ENCODE measurements at regions not wholly inside any gene's neighbourhood (a gene's known extent, or its start where the extent isn't known, plus 50 kb on each side); places are given as distances from the start of the nearest gene placed in this dataset.

DNA sequence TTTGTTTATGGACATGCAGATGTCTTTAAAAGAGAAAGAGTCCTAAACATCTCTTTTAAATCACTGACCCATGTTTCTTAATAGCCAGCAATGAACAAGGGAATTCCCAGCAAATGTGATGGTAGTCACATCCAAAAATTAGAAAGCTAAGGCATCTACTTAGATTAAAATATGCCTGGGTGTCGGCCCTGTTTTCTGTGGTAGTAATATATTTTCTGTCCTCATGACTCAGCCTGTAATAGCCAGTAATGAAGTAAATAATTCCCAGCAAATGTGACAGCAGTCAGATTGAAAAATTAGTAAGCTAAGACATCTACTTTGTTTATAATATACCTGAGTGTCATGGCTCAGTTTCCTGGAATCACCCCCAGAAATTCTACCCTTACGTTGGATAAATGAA, 60.6 kb upstream of the MYRIP start (continued):
- TF ChIP-seq, protein P1, sequence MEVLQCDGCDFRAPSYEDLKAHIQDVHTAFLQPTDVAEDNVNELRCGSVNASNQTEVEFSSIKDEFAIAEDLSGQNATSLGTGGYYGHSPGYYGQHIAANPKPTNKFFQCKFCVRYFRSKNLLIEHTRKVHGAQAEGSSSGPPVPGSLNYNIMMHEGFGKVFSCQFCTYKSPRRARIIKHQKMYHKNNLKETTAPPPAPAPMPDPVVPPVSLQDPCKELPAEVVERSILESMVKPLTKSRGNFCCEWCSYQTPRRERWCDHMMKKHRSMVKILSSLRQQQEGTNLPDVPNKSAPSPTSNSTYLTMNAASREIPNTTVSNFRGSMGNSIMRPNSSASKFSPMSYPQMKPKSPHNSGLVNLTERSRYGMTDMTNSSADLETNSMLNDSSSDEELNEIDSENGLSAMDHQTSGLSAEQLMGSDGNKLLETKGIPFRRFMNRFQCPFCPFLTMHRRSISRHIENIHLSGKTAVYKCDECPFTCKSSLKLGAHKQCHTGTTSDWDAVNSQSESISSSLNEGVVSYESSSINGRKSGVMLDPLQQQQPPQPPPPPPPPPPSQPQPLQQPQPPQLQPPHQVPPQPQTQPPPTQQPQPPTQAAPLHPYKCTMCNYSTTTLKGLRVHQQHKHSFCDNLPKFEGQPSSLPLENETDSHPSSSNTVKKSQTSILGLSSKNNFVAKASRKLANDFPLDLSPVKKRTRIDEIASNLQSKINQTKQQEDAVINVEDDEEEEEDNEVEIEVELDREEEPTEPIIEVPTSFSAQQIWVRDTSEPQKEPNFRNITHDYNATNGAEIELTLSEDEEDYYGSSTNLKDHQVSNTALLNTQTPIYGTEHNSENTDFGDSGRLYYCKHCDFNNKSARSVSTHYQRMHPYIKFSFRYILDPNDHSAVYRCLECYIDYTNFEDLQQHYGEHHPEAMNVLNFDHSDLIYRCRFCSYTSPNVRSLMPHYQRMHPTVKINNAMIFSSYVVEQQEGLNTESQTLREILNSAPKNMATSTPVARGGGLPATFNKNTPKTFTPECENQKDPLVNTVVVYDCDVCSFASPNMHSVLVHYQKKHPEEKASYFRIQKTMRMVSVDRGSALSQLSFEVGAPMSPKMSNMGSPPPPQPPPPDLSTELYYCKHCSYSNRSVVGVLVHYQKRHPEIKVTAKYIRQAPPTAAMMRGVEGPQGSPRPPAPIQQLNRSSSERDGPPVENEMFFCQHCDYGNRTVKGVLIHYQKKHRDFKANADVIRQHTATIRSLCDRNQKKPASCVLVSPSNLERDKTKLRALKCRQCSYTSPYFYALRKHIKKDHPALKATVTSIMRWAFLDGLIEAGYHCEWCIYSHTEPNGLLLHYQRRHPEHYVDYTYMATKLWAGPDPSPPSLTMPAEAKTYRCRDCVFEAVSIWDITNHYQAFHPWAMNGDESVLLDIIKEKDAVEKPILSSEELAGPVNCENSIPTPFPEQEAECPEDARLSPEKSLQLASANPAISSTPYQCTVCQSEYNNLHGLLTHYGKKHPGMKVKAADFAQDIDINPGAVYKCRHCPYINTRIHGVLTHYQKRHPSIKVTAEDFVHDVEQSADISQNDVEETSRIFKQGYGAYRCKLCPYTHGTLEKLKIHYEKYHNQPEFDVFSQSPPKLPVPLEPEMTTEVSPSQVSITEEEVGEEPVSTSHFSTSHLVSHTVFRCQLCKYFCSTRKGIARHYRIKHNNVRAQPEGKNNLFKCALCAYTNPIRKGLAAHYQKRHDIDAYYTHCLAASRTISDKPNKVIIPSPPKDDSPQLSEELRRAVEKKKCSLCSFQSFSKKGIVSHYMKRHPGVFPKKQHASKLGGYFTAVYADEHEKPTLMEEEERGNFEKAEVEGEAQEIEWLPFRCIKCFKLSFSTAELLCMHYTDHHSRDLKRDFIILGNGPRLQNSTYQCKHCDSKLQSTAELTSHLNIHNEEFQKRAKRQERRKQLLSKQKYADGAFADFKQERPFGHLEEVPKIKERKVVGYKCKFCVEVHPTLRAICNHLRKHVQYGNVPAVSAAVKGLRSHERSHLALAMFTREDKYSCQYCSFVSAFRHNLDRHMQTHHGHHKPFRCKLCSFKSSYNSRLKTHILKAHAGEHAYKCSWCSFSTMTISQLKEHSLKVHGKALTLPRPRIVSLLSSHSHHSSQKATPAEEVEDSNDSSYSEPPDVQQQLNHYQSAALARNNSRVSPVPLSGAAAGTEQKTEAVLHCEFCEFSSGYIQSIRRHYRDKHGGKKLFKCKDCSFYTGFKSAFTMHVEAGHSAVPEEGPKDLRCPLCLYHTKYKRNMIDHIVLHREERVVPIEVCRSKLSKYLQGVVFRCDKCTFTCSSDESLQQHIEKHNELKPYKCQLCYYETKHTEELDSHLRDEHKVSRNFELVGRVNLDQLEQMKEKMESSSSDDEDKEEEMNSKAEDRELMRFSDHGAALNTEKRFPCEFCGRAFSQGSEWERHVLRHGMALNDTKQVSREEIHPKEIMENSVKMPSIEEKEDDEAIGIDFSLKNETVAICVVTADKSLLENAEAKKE (CRISPR knock-in tag; IDR thresholded peaks at IDR 0.05), result no peak
- TF ChIP-seq STAT1 (IDR thresholded peaks at IDR 0.05; ENCODE audit: unreplicated experiment) (no peak), EZH2phosphoT487 (IDR thresholded peaks at IDR 0.05; ENCODE audit: unreplicated experiment) (no peak), NANOG (IDR thresholded peaks at IDR 0.05; ENCODE audit: borderline replicate concordance) (no peak), ZNF331 (CRISPR knock-in tag; IDR thresholded peaks at IDR 0.05; ENCODE audit: low read depth) (no peak), CREB1 (CRISPR knock-in tag; IDR thresholded peaks at IDR 0.05; ENCODE audit: low read depth) (no peak), EZH2 (IDR thresholded peaks at IDR 0.05; ENCODE audit: low read depth, unreplicated experiment) (no peak), JUNB (IDR thresholded peaks at IDR 0.05; ENCODE audit: unreplicated experiment) (no peak)
- TF ChIP-seq, protein P2, sequence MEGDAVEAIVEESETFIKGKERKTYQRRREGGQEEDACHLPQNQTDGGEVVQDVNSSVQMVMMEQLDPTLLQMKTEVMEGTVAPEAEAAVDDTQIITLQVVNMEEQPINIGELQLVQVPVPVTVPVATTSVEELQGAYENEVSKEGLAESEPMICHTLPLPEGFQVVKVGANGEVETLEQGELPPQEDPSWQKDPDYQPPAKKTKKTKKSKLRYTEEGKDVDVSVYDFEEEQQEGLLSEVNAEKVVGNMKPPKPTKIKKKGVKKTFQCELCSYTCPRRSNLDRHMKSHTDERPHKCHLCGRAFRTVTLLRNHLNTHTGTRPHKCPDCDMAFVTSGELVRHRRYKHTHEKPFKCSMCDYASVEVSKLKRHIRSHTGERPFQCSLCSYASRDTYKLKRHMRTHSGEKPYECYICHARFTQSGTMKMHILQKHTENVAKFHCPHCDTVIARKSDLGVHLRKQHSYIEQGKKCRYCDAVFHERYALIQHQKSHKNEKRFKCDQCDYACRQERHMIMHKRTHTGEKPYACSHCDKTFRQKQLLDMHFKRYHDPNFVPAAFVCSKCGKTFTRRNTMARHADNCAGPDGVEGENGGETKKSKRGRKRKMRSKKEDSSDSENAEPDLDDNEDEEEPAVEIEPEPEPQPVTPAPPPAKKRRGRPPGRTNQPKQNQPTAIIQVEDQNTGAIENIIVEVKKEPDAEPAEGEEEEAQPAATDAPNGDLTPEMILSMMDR (conservative IDR thresholded peaks at IDR 0.05; ENCODE audit: low read depth in 2 of 2), result no peak
- TF ChIP-seq, protein P3, sequence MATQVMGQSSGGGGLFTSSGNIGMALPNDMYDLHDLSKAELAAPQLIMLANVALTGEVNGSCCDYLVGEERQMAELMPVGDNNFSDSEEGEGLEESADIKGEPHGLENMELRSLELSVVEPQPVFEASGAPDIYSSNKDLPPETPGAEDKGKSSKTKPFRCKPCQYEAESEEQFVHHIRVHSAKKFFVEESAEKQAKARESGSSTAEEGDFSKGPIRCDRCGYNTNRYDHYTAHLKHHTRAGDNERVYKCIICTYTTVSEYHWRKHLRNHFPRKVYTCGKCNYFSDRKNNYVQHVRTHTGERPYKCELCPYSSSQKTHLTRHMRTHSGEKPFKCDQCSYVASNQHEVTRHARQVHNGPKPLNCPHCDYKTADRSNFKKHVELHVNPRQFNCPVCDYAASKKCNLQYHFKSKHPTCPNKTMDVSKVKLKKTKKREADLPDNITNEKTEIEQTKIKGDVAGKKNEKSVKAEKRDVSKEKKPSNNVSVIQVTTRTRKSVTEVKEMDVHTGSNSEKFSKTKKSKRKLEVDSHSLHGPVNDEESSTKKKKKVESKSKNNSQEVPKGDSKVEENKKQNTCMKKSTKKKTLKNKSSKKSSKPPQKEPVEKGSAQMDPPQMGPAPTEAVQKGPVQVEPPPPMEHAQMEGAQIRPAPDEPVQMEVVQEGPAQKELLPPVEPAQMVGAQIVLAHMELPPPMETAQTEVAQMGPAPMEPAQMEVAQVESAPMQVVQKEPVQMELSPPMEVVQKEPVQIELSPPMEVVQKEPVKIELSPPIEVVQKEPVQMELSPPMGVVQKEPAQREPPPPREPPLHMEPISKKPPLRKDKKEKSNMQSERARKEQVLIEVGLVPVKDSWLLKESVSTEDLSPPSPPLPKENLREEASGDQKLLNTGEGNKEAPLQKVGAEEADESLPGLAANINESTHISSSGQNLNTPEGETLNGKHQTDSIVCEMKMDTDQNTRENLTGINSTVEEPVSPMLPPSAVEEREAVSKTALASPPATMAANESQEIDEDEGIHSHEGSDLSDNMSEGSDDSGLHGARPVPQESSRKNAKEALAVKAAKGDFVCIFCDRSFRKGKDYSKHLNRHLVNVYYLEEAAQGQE (IDR thresholded peaks at IDR 0.05; ENCODE audit: unreplicated experiment), result no peak
- TF ChIP-seq, protein P4, sequence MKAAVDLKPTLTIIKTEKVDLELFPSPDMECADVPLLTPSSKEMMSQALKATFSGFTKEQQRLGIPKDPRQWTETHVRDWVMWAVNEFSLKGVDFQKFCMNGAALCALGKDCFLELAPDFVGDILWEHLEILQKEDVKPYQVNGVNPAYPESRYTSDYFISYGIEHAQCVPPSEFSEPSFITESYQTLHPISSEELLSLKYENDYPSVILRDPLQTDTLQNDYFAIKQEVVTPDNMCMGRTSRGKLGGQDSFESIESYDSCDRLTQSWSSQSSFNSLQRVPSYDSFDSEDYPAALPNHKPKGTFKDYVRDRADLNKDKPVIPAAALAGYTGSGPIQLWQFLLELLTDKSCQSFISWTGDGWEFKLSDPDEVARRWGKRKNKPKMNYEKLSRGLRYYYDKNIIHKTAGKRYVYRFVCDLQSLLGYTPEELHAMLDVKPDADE (IDR thresholded peaks at IDR 0.05), result no peak

All from GM23338 (cell line).